IMR-90 (cell line): ENCODE measurements at regions not wholly inside any gene's neighbourhood (a gene's known extent, or its start where the extent isn't known, plus 50 kb on each side); places are given as distances from the start of the nearest gene placed in this dataset.

Experiments
- ATAC-seq: fragments of 200-7000 bp; cut with Tn5 transposase; 2 replicates; pipeline ENCODE4 v1.9.1; 2020; ENCODE audit warnings: low read depth, mild to moderate bottlenecking, moderate library complexity
- BruUV-seq: library from RNA; stranded (reverse); fragments of 400-500 nt; replicated peaks from 2 replicates; lab custom pipeline; 2021; lab: Mats Ljungman, UMichigan
- CTCF ChIA-PET: fragments of 300-600 bp; formaldehyde crosslinking; extraction: SDS; loops from one replicate; lab custom pipeline; 2021; ENCODE audit warnings: antibody characterized with exemption; lab: Yijun Ruan, JAX
- POLR2A ChIA-PET: fragments of 300-600 bp; sonication (Branson Sonifier 250); formaldehyde crosslinking; loops from one replicate; lab custom pipeline; 2022; ENCODE audit warnings: antibody characterized with exemption; ENCODE audit not compliant: unreplicated experiment; lab: Charles Lee
- DNase-seq: peaks from one replicate; pipeline ENCODE4 v3.0.0; 2013
- H2AFZ ChIP-seq: replicated peaks from 2 replicates; pipeline ENCODE3; 2013; ENCODE audit warnings: low read length, mild to moderate bottlenecking; ENCODE audit not compliant: poor library complexity
- H2AK5ac ChIP-seq: 2 replicates; pipeline ENCODE4 v1.6.1; 2013; ENCODE audit warnings: low read depth, low read length, inconsistent platforms
- H2AK9ac ChIP-seq: replicated peaks from 2 replicates; pipeline ENCODE3; 2013; ENCODE audit warnings: mild to moderate bottlenecking, low read depth, low read length, moderate library complexity; ENCODE audit not compliant: poor library complexity
- H2BK120ac ChIP-seq: 2 replicates; pipeline ENCODE4 v1.6.1; 2013; ENCODE audit warnings: low read depth, low read length, inconsistent platforms
- H2BK15ac ChIP-seq: 3 replicates; pipeline ENCODE4 v1.6.1; 2013; ENCODE audit warnings: low read depth, low read length, inconsistent platforms
- H2BK20ac ChIP-seq: 2 replicates; pipeline ENCODE4 v1.6.1; 2013; ENCODE audit warnings: low read depth, mild to moderate bottlenecking, inconsistent platforms, low read length, moderate library complexity
- H2BK5ac ChIP-seq: 2 replicates; pipeline ENCODE4 v1.6.1; 2013; ENCODE audit warnings: mild to moderate bottlenecking, low read depth, low read length, inconsistent platforms; ENCODE audit not compliant: poor library complexity, severe bottlenecking
- H3K14ac ChIP-seq: replicated peaks from 2 replicates; pipeline ENCODE4 v1.6.1; 2013; ENCODE audit warnings: low read depth, low read length, inconsistent platforms
- H3K18ac ChIP-seq: 2 replicates; pipeline ENCODE4 v1.6.1; 2013; ENCODE audit warnings: low read depth, low read length, control low read depth
- H3K23ac ChIP-seq: 2 replicates; pipeline ENCODE4 v1.6.1; 2013; ENCODE audit warnings: low read depth, low read length, inconsistent platforms
- H3K27ac ChIP-seq: 2 replicates; pipeline ENCODE4 v1.5.1; 2013; ENCODE audit warnings: mild to moderate bottlenecking, control low read depth, low read length; ENCODE audit not compliant: insufficient read depth
- H3K27me3 ChIP-seq: 2 replicates; pipeline ENCODE4 v1.6.1; 2013; ENCODE audit warnings: low read length; ENCODE audit not compliant: control insufficient read depth, insufficient read depth
- H3K36me3 ChIP-seq: 2 replicates; pipeline ENCODE4 v1.6.1; 2013; ENCODE audit warnings: low read length, mixed read lengths; ENCODE audit not compliant: control insufficient read depth, insufficient read depth
- H3K4ac ChIP-seq: 2 replicates; pipeline ENCODE4 v1.6.1; 2013; ENCODE audit warnings: low read depth, low read length, inconsistent platforms
- H3K4me1 ChIP-seq: 2 replicates; pipeline ENCODE4 v1.6.1; 2013; ENCODE audit warnings: low read length, mixed read lengths; ENCODE audit not compliant: control insufficient read depth, insufficient read depth
- H3K4me2 ChIP-seq: 2 replicates; pipeline ENCODE4 v1.6.1; 2013; ENCODE audit warnings: low read depth, mild to moderate bottlenecking, control low read depth, low read length, moderate library complexity
- H3K4me3 ChIP-seq: 2 replicates; pipeline ENCODE4 v1.5.1; 2013; ENCODE audit warnings: low read depth, mild to moderate bottlenecking, control low read depth, low read length, moderate library complexity; ENCODE audit not compliant: insufficient read depth
- H3K56ac ChIP-seq: 2 replicates; pipeline ENCODE4 v1.6.1; 2013; ENCODE audit warnings: low read length, inconsistent platforms; ENCODE audit not compliant: insufficient read depth; ENCODE audit errors: extremely low read depth
- H3K79me1 ChIP-seq, 2 experiments: 2 replicates each; pipeline ENCODE4 v1.6.1; 2013; ENCODE audit warnings: low read length in 2 of 2, inconsistent platforms in 1 of 2, low read depth in 1 of 2
- H3K9ac ChIP-seq: 2 replicates; pipeline ENCODE4 v1.6.1; 2013; ENCODE audit warnings: low read depth, low read length, control low read depth
- H3K9me1 ChIP-seq: 2 replicates; pipeline ENCODE4 v1.6.1; 2013; ENCODE audit warnings: low read length, inconsistent platforms; ENCODE audit not compliant: insufficient read depth
- H3K9me3 ChIP-seq: 2 replicates; pipeline ENCODE4 v1.6.1; 2013; ENCODE audit warnings: low read length; ENCODE audit not compliant: control insufficient read depth, insufficient read depth
- H4K20me1 ChIP-seq: 2 replicates; pipeline ENCODE4 v1.6.1; 2013; ENCODE audit warnings: low read length, inconsistent platforms; ENCODE audit not compliant: insufficient read depth
- H4K5ac ChIP-seq: 2 replicates; pipeline ENCODE4 v1.6.1; 2013; ENCODE audit warnings: mild to moderate bottlenecking, low read depth, low read length, control low read depth
- H4K8ac ChIP-seq, 2 experiments: 2 replicates each; pipeline ENCODE4 v1.6.1; 2013; ENCODE audit warnings: low read depth in 2 of 2, low read length in 2 of 2, control low read depth in 1 of 2, inconsistent platforms in 1 of 2
- H4K91ac ChIP-seq: 2 replicates; pipeline ENCODE4 v1.6.1; 2013; ENCODE audit warnings: low read depth, low read length, inconsistent platforms; ENCODE audit not compliant: insufficient read depth
- MAFK ChIP-seq: IDR thresholded peaks from 2 replicates; pipeline ENCODE4 v1.6.1; 2012; ENCODE audit warnings: low read depth, low read length, improper control_type of control experiment
- RCOR1 ChIP-seq: IDR thresholded peaks from 2 replicates; pipeline ENCODE4 v1.6.1; 2012; ENCODE audit warnings: mild to moderate bottlenecking, low read length, improper control_type of control experiment; ENCODE audit not compliant: insufficient replicate concordance
- SMC3 ChIP-seq: fragments of 150-350 bp; IDR thresholded peaks from 2 replicates; pipeline ENCODE4 v1.6.1; 2016; ENCODE audit warnings: low read depth, mild to moderate bottlenecking, antibody characterized with exemption, low read length, moderate library complexity
- WGBS, 2 experiments: methylation state at CpG; one replicate each; pipeline versions ENCODE4 v1.1.5 to v1.1.7; 2013; ENCODE audit warnings: missing lambda C conversion rate in 2 of 2; ENCODE audit not compliant: insufficient read length in 1 of 2; ENCODE audit errors: extremely low coverage in 2 of 2; 5-methylcytosine and 5-hydroxymethylcytosine counted together
- dilution Hi-C: fragments of 300-500 bp; cut with HindIII; formaldehyde crosslinking; loops from one replicate; pipeline ENCODE4 v1.14.3; 2018; ENCODE audit warnings: low sequenced_read_pairs; ENCODE audit not compliant: unreplicated experiment
- in situ Hi-C: fragments of 300-500 bp; cut with MboI; formaldehyde crosslinking; loops from 3 replicates; pipeline ENCODE4 v1.14.3; 2019; ENCODE audit warnings: low sequenced_read_pairs, inconsistent platforms, mixed read lengths
- intact Hi-C: fragments of 100-400 bp; cut with micrococcal nuclease; formaldehyde crosslinking; loops from 2 replicates; pipeline ENCODE4 v1.10.0; 2022
- TF ChIP-seq, protein P1 (sequence below): fragments of 150-350 bp; IDR thresholded peaks from 2 replicates; pipeline ENCODE4 v1.6.1; 2016; ENCODE audit warnings: low read depth, mild to moderate bottlenecking, low read length, moderate library complexity, borderline replicate concordance

DNA sequence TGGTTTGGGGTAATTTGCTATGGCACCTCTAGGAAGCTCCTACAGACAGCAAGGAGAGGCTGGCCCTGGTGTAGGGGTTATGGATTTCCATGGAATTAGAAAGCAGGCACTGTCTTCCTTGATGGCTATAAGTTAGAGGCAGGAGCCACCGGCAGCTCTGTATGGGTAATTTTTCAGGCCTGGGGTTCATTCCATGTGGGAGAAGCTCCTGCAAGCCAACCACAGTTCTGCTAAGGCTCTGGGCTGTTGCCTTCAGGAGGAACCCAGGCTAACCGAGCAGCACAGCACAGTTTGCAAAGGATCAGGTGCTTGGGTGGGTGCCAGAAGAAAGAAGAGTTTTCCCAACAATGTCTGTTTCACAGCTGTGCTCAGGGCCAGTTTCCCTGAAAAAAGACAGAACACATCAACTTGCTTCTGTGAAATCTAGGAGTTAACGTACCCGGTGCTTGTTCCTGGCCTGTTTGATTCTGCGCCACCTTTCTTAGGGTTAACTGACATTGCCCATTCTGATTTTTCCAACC lies 162.8 kb upstream of the MYLIP start:
- DNase-seq (no peak), ATAC-seq (no peak)
- ChIA-PET CTCF (no interaction called here), POLR2A (no interaction called here)
- H3K9ac ChIP-seq: no peak overlapping the region
- H3K9me1 ChIP-seq: no peaks in the 10 kb centered on the region; the same call in 1 of the 2 replicates
- dilution Hi-C loops (no loop called here), intact Hi-C loops (no loop called here), in situ Hi-C loops (no loop called here)
- H3K14ac ChIP-seq: no peak overlapping the region
- no peaks in the 10 kb centered on the region for H3K27me3 ChIP-seq
- H3K18ac ChIP-seq: no peak overlapping the region
- no peak overlapping the region for H4K8ac ChIP-seq
- no peak overlapping the region for H3K27ac ChIP-seq
- H4K20me1 ChIP-seq: no peaks in the 10 kb centered on the region
- no peak overlapping the region for H2BK120ac ChIP-seq
- no peak overlapping the region for H3K23ac ChIP-seq
- no peak overlapping the region for H2BK15ac ChIP-seq
- H3K56ac ChIP-seq: no peak overlapping the region
- WGBS, 2 experiments: no CpG with 5 or more reads among the region's 5 CpGs
- H2AK5ac ChIP-seq: no peak overlapping the region
- TF ChIP-seq, protein P1, sequence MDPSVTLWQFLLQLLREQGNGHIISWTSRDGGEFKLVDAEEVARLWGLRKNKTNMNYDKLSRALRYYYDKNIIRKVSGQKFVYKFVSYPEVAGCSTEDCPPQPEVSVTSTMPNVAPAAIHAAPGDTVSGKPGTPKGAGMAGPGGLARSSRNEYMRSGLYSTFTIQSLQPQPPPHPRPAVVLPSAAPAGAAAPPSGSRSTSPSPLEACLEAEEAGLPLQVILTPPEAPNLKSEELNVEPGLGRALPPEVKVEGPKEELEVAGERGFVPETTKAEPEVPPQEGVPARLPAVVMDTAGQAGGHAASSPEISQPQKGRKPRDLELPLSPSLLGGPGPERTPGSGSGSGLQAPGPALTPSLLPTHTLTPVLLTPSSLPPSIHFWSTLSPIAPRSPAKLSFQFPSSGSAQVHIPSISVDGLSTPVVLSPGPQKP: no peak
- TF ChIP-seq MAFK: no peak
- TF ChIP-seq SMC3: no peak
- no peak for TF ChIP-seq RCOR1
- H4K91ac ChIP-seq: no peak overlapping the region
- no peaks in the 10 kb centered on the region for H3K9me3 ChIP-seq
- H3K4ac ChIP-seq: no peak overlapping the region
- no peak overlapping the region for H3K4me3 ChIP-seq
- no peak overlapping the region for H2AK9ac ChIP-seq
- H3K4me2 ChIP-seq: no peak overlapping the region
- BruUV-seq: no TSS peak
- H3K36me3 ChIP-seq: no peaks in the 10 kb centered on the region
- H2BK20ac ChIP-seq: no peak overlapping the region
- no peak overlapping the region for H2AFZ ChIP-seq
- no peaks in the 10 kb centered on the region; the same call in 1 of the 2 replicates for H3K4me1 ChIP-seq
- no peak overlapping the region for H4K5ac ChIP-seq
- H3K79me1 ChIP-seq: no peaks in the 10 kb centered on the region
- no peak overlapping the region for H2BK5ac ChIP-seq
